ENCODE measurements at regions not wholly inside any gene's neighbourhood (a gene's known extent, or its start where the extent isn't known, plus 50 kb on each side); places are given as distances from the start of the nearest gene placed in this dataset.

- H3K27ac ChIP-seq (ENCODE audit: insufficient read depth, low read length): no peak overlapping the region
- no peak overlapping the region for H3K14ac ChIP-seq (replicated peaks; ENCODE audit: low read depth, low read length)
- no peak overlapping the region for H3K23ac ChIP-seq (ENCODE audit: low read depth, low read length)
- no peaks in the 10 kb centered on the region for H3K9me3 ChIP-seq (ENCODE audit: control insufficient read depth, insufficient read depth, low read length)
- no peak overlapping the region for H3K9ac ChIP-seq (ENCODE audit: low read depth, low read length)
- H2AFZ ChIP-seq (replicated peaks; ENCODE audit: low read length, poor library complexity): no peak overlapping the region
- DNase-seq: no peak
- no peak for ATAC-seq (ENCODE audit: low read depth)
- H3K18ac ChIP-seq (ENCODE audit: low read depth, low read length): no peak overlapping the region
- no peaks in the 10 kb centered on the region for H3K9me1 ChIP-seq (ENCODE audit: insufficient read depth, low read length)
- H3K36me3 ChIP-seq (ENCODE audit: control insufficient read depth, insufficient read depth, low read length): no peaks in the 10 kb centered on the region
- no peak overlapping the region for H2BK15ac ChIP-seq (ENCODE audit: low read depth, low read length)
- ChIA-PET POLR2A (ENCODE audit: unreplicated experiment) (no interaction called here), CTCF (interaction anchor here (0.6 kb wide), 1 partner anchor 12 kb away, joined by 4 read pairs; no protein-coding TSS in a partner anchor)
- H3K4ac ChIP-seq (ENCODE audit: low read depth, low read length): no peak overlapping the region
- H2BK5ac ChIP-seq (ENCODE audit: low read depth, low read length, poor library complexity, severe bottlenecking): no peak overlapping the region
- TF ChIP-seq NFE2L2 (IDR thresholded peaks at IDR 0.05; ENCODE audit: low read depth, low read length): no peak
- TF ChIP-seq SMC3 (IDR thresholded peaks at IDR 0.05; ENCODE audit: low read depth, low read length): no peak
- TF ChIP-seq BHLHE40 (IDR thresholded peaks at IDR 0.05; ENCODE audit: low read depth, low read length): no peak
- TF ChIP-seq RAD21 (IDR thresholded peaks at IDR 0.05; ENCODE audit: low read length): no peak
- no peak for TF ChIP-seq CTCF (conservative IDR thresholded peaks at IDR 0.05; ENCODE audit: low read depth, low read length)
- TF ChIP-seq MAFK (IDR thresholded peaks at IDR 0.05; ENCODE audit: low read depth, low read length): no peak
- no peak for TF ChIP-seq CHD1 (IDR thresholded peaks at IDR 0.05; ENCODE audit: low read depth, low read length)
- no peak for TF ChIP-seq MAZ (IDR thresholded peaks at IDR 0.05; ENCODE audit: borderline replicate concordance, low read depth, low read length)
- no peaks in the 10 kb centered on the region for H3K4me1 ChIP-seq (ENCODE audit: control insufficient read depth, insufficient read depth, low read length)
- H3K4me3 ChIP-seq (ENCODE audit: insufficient read depth, low read depth, low read length): no peak overlapping the region
- no peak overlapping the region for H4K91ac ChIP-seq (ENCODE audit: insufficient read depth, low read depth, low read length)
- intact Hi-C loops (cut with micrococcal nuclease) (no loop called here), in situ Hi-C loops (cut with MboI; ENCODE audit: low sequenced_read_pairs) (no loop called here), dilution Hi-C loops (cut with HindIII; ENCODE audit: low sequenced_read_pairs, unreplicated experiment) (no loop called here)
- H2BK120ac ChIP-seq (ENCODE audit: low read depth, low read length): no peak overlapping the region
- no peaks in the 10 kb centered on the region for H3K79me1 ChIP-seq (ENCODE audit: low read depth in 1 of 2, low read length in 2 of 2)
- no peak overlapping the region for H3K4me2 ChIP-seq (ENCODE audit: low read depth, low read length)
- peaks cover 8% of the 10 kb centered on the region for H3K27me3 ChIP-seq (ENCODE audit: control insufficient read depth, insufficient read depth, low read length)
- 54% methylated on average over 5 of the region's 6 CpGs; no CpG with 5 or more reads in 1 of the 2 experiments for WGBS, 2 experiments (ENCODE audit: extremely low coverage in 2 of 2, insufficient read length in 1 of 2)
- H4K5ac ChIP-seq (ENCODE audit: low read depth, low read length): no peak overlapping the region
- BruUV-seq (replicated peaks): no TSS peak
- H3K56ac ChIP-seq (ENCODE audit: extremely low read depth, insufficient read depth, low read length): no peak overlapping the region
- H2AK5ac ChIP-seq (ENCODE audit: low read depth, low read length): no peak overlapping the region
- no peak overlapping the region for H2AK9ac ChIP-seq (replicated peaks; ENCODE audit: low read depth, low read length, poor library complexity)
- no peak overlapping the region for H2BK20ac ChIP-seq (ENCODE audit: low read depth, low read length)
- H4K20me1 ChIP-seq (ENCODE audit: insufficient read depth, low read length): no peaks in the 10 kb centered on the region
- no peak overlapping the region for H4K8ac ChIP-seq (ENCODE audit: low read depth in 2 of 2, low read length in 2 of 2)
These were observed 156.2 kb downstream of the UXS1 start for GRCh38 chr2:106037932-106038331.
